Glomerular visceral epithelial cell (primary cell): ENCODE measurements at regions not wholly inside any gene's neighbourhood (a gene's known extent, or its start where the extent isn't known, plus 50 kb on each side); places are given as distances from the start of the nearest gene placed in this dataset.

Experiments
- DNase-seq: peaks from one replicate; pipeline ENCODE4 v3.0.0-alpha.2; 2016; ENCODE audit errors: extremely low spot score

DNA sequence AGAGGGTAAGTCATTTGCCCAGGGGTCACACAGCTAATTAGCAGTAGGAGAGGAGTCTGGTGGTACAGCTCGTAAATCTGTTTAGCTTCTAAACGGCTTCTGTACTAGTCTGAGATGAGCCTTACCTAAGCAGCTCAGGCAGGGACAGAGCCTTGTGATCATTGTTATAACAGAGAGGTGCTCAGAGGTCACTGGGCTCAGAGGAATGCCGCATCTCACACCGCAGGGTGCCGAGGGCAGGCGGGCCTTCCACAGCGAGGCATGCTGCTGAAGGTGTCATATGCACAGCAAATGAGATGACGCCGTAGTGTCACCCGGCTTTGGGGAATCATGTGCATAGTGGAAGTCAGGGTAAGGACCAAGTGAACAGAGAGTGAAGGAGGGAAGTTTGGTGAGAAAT, 305.2 kb upstream of the FMN2 start:
- DNase-seq, result no peak

GRCh38 chr1:239792157-239792556, 299.5 kb upstream of the FMN2 start:
- DNase-seq, result no peak

GRCh38 chr1:239795304-239795703, 296.4 kb upstream of the FMN2 start:
- no peak for DNase-seq

DNA sequence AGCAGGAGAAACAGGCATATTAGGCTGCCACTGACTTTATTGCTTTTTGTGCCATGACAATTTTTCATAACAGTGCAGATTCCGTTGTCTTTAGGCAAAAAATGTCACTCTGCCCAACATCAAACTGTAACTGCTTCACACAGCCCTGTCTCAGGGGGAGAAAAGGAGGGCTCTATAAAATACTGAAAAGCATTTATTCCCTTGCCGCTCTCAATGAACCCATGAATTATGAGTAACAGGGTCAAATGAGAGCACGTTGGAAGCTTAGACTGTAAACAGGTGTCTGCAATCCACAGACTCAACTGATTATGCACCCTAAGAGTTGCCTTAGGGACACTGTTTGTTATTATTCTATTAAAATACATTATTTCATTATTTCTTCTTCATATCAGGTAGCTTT, 292.1 kb upstream of the FMN2 start:
- DNase-seq, result no peak

DNA sequence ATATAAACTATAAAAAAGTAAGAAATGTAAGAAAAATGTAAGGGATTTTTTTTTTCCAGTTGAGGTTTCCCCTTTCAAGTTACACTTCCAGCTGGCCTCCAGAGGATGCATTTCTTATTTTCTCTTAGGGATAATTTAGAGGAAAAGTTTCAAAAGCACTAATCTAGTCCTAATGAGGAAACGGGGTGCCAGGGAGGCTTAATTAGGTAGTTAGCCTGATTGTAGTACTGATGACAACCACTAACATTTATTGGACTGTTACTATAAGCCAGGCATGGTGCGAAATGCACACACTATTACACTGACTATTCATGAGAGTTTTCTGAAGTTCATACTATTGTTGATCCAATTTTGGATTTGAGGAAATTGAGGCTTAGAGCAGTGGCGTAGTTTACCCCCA, 290.8 kb upstream of the FMN2 start:
- DNase-seq, result no peak

DNA sequence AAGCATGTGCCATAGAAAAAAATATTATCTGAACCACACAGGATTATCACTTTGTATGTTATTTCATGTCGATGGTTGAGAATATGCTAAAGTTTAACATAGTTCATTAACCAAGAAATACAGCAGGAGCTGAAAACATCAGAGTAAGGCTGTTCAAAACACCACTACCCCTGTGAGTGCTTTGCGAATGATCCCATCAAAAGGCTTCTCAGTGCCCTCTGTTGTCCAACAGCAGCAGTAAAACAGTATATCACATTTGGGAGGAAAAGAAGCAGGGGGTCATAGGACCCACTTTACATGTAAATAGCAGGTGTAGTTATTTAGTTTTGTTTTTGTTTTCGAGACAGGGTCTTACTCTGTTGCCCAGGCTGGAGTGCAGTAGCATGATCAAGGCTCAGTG, 289.4 kb upstream of the FMN2 start:
- DNase-seq, result no peak

GRCh38 chr1:239803781-239804180, 287.9 kb upstream of the FMN2 start:
- no peak for DNase-seq

- DNase-seq, result no peak
Observed at GRCh38 chr1:239804266-239804665, 287.4 kb upstream of the FMN2 start.

DNA sequence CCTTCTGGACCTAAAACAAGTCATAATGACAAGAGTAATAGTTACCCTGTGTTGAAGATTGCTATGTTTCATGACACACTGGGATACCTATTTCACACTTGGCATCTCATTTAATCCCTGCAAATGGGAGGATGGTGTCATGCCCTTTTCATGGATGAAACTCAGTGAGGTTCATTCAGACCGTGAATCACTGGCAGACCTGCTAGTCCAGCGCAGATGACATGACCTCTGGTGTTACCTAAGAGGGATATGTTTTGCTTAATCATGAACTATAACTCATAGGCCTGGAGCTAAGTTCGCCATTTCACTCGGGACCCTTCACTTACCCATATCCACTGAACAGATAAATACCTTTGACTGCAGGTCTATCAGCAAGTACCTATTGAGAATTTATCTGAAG, 286.6 kb upstream of the FMN2 start:
- DNase-seq, result no peak

GRCh38 chr1:239805851-239806772, 285.6 kb upstream of the FMN2 start:
- DNase-seq, result no peak

DNA sequence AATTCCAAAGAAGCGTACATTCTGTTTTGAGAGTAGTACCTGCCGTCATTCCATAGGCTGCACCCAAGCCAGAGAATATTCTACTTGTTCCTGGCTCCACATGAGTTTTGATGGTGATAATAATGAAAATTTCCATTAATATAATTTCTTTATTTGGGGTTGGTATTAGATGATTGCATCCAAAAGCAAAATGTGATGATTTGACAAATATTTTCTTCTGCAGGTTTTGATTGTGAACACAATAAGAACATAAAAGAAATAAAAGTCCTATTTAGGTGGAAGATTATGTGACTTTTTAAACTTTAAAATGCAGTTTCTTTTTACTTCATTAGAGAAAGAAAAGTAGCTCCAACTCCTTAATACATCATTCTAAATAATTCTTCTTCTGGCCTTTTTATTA, 284.8 kb upstream of the FMN2 start:
- DNase-seq, result no peak

DNA sequence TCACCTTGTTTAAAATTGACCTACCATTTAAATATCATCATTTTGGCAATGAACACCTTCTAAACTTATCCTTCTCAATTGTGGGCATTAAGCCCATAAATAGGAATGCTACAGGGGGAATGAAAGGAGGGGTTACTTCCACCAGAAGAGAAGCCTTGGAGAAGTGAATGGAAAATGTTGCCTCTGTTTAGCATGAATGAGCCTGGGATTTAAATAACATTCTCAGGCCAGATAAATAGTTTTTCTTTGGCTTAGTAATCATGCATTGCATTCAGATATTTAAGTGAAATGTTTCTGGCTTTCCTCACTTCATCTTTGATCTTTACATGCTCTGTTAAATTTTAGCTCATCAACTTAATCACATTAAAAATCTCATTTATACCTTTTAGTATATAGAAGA, 284.3 kb upstream of the FMN2 start:
- no peak for DNase-seq

DNA sequence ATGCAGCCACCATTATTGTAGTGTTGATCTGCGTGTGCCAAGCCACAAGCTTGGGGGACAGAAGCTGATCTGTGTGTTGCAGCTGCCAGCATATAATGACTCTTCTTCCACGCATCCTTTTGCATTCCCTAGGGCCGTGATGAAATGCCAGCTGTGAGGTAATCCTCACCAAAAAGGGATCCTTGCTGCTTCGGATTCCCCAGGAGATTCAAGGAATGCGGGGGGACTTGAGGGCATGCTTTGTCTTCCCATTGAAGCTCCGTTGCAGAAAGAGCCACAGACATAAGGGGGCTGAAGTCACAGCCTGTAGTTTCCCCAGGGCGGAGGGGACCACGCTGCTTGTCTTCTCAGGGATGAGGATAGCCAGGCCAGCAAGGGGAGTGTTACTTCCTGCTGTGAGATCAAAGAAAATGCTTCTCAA, 281.6 kb upstream of the FMN2 start:
- no peak for DNase-seq

DNA sequence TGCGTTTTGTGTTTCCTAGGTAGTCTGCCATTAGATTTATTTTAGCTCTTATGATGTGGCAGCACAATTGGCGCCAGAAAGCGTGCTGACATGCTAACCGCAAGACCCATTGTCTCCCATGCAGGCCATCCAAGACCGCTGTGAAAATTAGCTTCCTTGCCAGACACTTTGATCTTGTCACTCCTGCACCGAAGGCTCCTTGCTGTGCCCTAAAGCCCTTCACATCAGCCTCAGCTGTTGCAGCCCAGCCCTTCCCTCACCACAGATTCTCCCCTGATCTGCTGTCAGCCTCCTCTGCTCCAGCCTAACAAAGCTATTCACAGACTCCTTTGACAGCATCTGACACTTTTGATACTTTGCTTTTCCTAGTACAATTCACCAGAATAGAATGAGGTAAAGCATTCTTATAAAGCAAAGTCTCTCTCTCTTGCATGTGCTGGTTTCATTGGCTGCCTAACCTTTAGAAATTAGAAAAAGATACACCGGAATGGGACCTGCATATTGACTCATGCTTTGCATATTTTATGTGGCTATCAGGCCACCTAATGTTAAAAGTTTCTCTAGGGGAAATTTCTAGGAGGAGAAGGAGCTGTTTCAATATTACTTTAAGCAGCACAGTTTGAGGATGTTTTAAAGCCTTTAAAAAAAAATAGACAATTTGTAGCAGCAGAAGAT, 280.3 kb upstream of the FMN2 start:
- DNase-seq, result no peak

GRCh38 chr1:239812580-239812979, 279.1 kb upstream of the FMN2 start:
- no peak for DNase-seq

DNA sequence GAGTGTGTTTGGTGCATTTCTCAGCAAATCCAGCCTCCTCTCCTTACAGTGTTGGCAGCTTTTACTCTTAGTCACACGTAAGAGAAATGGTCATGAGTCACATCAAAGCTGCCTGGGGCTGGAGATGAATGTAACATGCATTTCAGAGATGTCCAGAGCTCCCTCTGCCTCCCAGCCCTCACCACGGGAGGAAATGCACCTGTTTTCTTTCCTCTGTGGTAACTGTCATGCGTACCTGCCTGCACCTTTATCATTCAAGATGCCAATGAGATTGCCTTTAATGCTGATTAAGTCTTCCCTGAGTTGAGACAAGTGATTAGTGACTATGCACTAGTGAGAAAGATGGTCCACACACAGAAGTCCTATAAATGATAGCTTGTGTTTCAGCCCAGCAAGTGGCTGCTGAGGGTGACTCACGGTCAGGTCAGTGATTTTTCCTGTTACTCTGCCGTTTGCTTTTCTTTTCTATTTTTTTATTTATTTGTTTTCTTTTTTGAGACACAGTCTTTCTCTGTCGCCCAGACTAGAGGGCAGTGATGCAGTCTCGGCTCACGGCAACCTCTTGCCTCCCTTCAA, 277.3 kb upstream of the FMN2 start:
- peak; percentile 6 for DNase-seq

DNA sequence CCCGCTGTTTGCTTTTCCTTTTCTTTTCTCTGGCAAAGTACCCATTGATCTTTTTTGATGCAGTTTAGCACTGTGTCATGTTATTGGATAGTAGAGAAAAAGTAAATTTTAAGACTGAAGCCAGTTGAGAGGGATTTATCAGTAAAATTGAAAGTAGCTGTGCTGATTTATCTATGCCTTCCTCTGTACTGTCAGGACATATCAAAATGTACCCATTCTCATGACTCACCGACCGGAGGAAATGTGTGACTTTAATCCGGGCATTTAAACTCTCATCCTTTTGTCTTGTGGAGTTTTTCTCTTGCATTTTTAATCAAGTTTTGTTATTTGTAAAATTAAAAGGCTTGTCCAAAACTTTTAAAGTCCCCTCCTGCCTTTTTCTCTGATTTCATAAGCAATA, 276.6 kb upstream of the FMN2 start:
- DNase-seq, result no peak

DNA sequence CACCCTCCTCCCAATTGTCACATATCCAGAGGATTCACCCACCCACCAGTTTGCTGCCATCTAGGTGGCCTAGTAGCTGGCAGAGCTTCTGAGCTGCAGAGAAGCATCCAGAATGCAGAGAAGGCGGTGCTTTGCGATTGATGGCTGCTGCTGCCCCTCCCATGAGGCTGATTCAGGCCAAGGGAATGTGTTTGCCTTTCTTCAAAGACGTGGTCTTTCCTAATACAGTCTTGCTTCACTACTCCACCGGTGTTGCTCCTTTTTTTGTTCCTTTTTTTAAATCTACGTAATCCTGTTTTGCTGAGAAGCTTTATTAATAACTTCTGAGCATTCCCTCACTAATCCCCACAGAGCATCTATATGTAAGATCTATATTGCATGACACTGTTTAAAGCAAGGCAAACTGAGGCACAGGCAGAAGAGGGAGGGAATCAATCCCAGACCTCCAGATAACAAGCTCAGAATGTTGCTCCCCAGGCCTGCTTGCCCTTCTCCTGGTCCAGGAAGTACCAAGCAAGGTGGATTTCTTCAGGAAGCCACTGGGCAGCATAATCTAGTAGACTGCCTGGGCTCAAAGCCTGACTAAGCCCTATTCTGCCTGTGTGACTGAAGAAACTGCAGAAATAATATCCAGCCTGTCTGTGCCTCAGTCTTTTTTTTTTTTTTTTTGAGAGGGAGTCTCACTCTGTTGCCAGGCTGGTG, 275.5 kb upstream of the FMN2 start:
- peak; percentile 2 for DNase-seq

DNA sequence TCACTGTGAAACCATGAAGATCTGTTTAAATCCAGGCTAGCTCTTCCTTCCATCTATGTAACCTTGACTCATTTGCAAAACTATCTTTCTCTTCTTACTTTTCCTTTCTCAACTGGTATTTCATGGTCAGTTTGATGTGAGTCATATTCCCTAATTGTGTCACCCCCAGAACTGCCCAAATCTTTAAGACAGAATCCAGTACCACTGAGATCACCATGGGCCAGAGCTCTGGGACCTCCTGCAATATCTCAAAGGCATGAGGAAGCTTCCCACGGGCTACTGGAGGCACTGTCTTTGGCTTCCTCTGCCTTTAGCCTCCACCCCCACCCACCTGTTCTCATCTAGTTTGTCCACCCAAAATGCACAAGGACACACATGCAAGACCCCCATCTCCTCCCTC, 274.4 kb upstream of the FMN2 start:
- DNase-seq, result no peak

DNA sequence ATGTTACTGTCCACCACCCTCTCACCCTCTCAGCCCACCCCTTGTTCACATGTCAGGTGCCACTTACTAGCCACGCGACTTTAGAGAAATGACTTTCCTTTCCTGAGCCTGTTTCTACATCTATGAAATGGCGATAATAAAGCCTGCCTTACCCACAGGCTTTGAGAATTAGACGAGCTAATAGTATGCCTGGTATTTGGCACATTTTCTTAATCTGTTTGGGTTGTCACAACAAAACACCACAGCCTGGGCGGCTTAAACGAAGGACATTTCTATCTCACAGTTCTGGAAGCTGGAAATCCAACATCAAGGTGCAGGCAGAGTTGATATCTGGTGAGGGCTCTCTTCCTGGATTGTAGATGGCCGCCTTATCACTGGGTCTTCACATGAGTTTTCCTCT, 273.9 kb upstream of the FMN2 start:
- no peak for DNase-seq

DNA sequence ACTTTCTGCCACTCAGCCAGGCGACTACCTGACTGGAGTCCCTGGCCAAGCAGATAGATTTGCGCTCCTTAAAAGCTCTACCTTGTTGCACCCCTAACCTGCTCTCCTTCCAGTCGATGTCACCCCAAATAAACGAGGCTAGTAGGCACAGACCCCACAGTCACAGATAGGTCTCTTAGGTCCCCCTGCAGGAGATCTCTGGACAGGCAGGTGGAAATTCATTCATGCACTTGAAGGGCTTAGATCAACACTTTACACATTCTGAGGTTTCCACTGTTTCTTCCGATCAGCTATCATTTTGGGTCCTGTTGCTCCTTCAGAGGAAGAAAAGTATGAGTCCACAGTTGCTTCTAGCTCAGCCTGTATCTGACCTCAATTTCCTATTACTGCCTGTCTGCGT, 272.6 kb upstream of the FMN2 start:
- no peak for DNase-seq

- no peak for DNase-seq
Observed at GRCh38 chr1:239819756-239820250, 271.9 kb upstream of the FMN2 start.
